ENCODE measurements at regions not wholly inside any gene's neighbourhood (a gene's known extent, or its start where the extent isn't known, plus 50 kb on each side); places are given as distances from the start of the nearest gene placed in this dataset.

- TF ChIP-seq CTCF (IDR thresholded peaks at IDR 0.05) = no peak
- no peak for TF ChIP-seq ZFX (IDR thresholded peaks at IDR 0.05; ENCODE audit: borderline replicate concordance)
Observed at GRCh38 chr21:36543924-36544323, 64.0 kb upstream of the CLDN14 start.

Measured in 22Rv1 (cell line).